Type B pancreatic cell (in vitro differentiated cells): ENCODE measurements at regions not wholly inside any gene's neighbourhood (a gene's known extent, or its start where the extent isn't known, plus 50 kb on each side); places are given as distances from the start of the nearest gene placed in this dataset.
"Not testable (repeated sequence)": the region's sequence is repeated elsewhere in the genome, so short reads cannot be mapped to it uniquely, and the experiment has no call there.

Experiments
- DNase-seq: peaks from one replicate; pipeline ENCODE4 v3.0.0; 2021; ENCODE audit warnings: mixed read lengths; ENCODE audit not compliant: unreplicated experiment; ENCODE audit errors: extremely low spot score
- H3K27ac Mint-ChIP-seq: 2 replicates; pipeline ENCODE4 v1.8.0; 2021; ENCODE audit warnings: mild to moderate bottlenecking, mixed read lengths
- H3K27me3 Mint-ChIP-seq: 2 replicates; pipeline ENCODE4 v1.8.0; 2021; ENCODE audit warnings: mixed read lengths
- H3K36me3 Mint-ChIP-seq: 2 replicates; pipeline ENCODE4 v1.8.0; 2021; ENCODE audit warnings: mixed read lengths
- H3K4me1 Mint-ChIP-seq: one replicate; pipeline ENCODE4 v1.8.0; 2021; ENCODE audit warnings: mixed read lengths; ENCODE audit not compliant: unreplicated experiment
- H3K4me3 Mint-ChIP-seq: 2 replicates; pipeline ENCODE4 v1.8.0; 2021; ENCODE audit warnings: mild to moderate bottlenecking, mixed read lengths
- H3K9me3 Mint-ChIP-seq: 2 replicates; pipeline ENCODE4 v1.8.0; 2021; ENCODE audit warnings: mixed read lengths
- TF ChIP-seq, protein P1 (sequence below): fragments of 200-600 bp; sonication (generic); conservative IDR thresholded peaks from 2 replicates; pipeline ENCODE4 v1.5.0; 2021; ENCODE audit warnings: antibody characterized with exemption, mild to moderate bottlenecking

- Mint-ChIP-seq H3K4me1 (no peaks in the 10 kb centered on the region), H3K27me3 (peaks cover 25% of the 10 kb centered on the region), H3K36me3 (no peaks in the 10 kb centered on the region), H3K4me3 (no peak overlapping the region), H3K9me3 (peaks cover 6% of the 10 kb centered on the region), H3K27ac (no peak overlapping the region)
- DNase-seq, result no peak
- TF ChIP-seq, protein P1, sequence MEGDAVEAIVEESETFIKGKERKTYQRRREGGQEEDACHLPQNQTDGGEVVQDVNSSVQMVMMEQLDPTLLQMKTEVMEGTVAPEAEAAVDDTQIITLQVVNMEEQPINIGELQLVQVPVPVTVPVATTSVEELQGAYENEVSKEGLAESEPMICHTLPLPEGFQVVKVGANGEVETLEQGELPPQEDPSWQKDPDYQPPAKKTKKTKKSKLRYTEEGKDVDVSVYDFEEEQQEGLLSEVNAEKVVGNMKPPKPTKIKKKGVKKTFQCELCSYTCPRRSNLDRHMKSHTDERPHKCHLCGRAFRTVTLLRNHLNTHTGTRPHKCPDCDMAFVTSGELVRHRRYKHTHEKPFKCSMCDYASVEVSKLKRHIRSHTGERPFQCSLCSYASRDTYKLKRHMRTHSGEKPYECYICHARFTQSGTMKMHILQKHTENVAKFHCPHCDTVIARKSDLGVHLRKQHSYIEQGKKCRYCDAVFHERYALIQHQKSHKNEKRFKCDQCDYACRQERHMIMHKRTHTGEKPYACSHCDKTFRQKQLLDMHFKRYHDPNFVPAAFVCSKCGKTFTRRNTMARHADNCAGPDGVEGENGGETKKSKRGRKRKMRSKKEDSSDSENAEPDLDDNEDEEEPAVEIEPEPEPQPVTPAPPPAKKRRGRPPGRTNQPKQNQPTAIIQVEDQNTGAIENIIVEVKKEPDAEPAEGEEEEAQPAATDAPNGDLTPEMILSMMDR, result no peak
These were observed 76.5 kb upstream of the IRX4 start for GRCh38 chr5:1959231-1959630.

- H3K4me3 Mint-ChIP-seq, result no peak overlapping the region
- TF ChIP-seq, protein P1, result no peak
These were observed 75.7 kb upstream of the IRX4 start for GRCh38 chr5:1958211-1959010.

DNA sequence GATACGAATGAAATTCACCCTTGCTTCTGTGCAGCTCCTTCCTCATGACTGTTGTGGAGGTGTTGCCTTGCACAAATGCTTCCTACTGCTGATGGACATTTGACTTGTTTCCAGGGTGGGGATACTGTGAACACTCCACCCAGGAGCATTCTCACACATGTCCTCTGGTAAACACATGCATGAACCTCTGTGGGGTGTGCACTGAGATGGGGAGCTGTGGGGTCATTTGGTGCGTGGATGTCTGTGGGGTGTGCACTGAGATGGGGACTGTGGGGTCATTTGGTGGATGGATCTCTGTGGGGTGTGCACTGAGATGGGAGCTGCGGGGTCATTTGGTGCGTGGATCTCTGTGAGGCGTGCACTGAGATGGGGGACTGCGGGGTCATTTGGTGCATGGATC, 72.9 kb upstream of the IRX4 start:
- H3K27me3 Mint-ChIP-seq, result peaks cover 41% of the 10 kb centered on the region
- no peaks in the 10 kb centered on the region for H3K9me3 Mint-ChIP-seq
- no peak overlapping the region for H3K27ac Mint-ChIP-seq
- TF ChIP-seq, protein P1, result no peak
- H3K36me3 Mint-ChIP-seq, result no peaks in the 10 kb centered on the region
- no peak for DNase-seq
- H3K4me3 Mint-ChIP-seq, result no peak overlapping the region
- peaks cover 3% of the 10 kb centered on the region for H3K4me1 Mint-ChIP-seq

More at GRCh38 chr5:1958211-1959010, 75.7 kb upstream of the IRX4 start:
- H3K36me3 Mint-ChIP-seq, result no peaks in the 10 kb centered on the region
- H3K27me3 Mint-ChIP-seq, result peaks cover 26% of the 10 kb centered on the region
- no peak for DNase-seq
- peaks cover 6% of the 10 kb centered on the region for H3K9me3 Mint-ChIP-seq
- H3K27ac Mint-ChIP-seq, result no peak overlapping the region
- H3K4me1 Mint-ChIP-seq, result no peaks in the 10 kb centered on the region

GRCh38 chr5:1953710-1954109, 71.0 kb upstream of the IRX4 start:
- H3K36me3 Mint-ChIP-seq, H3K4me3 Mint-ChIP-seq, H3K9me3 Mint-ChIP-seq, H3K4me1 Mint-ChIP-seq, DNase-seq, H3K27ac Mint-ChIP-seq: not testable (repeated sequence)
- H3K27me3 Mint-ChIP-seq, result peaks cover 50% of the 10 kb centered on the region

GRCh38 chr5:1952444-1953099, 69.8 kb upstream of the IRX4 start:
- TF ChIP-seq, protein P1, result peak; percentile 47
- no peak overlapping the region for H3K27ac Mint-ChIP-seq
- no peak for DNase-seq
- no peaks in the 10 kb centered on the region for H3K9me3 Mint-ChIP-seq
- no peaks in the 10 kb centered on the region for H3K36me3 Mint-ChIP-seq
- peaks cover 9% of the 10 kb centered on the region for H3K4me1 Mint-ChIP-seq
- no peak overlapping the region for H3K4me3 Mint-ChIP-seq
- peaks cover 54% of the 10 kb centered on the region for H3K27me3 Mint-ChIP-seq

GRCh38 chr5:1952021-1952420, 69.3 kb upstream of the IRX4 start:
- Mint-ChIP-seq H3K36me3 (no peaks in the 10 kb centered on the region), H3K27me3 (peaks cover 52% of the 10 kb centered on the region), H3K4me3 (no peak overlapping the region), H3K9me3 (no peaks in the 10 kb centered on the region), H3K27ac (no peak overlapping the region), H3K4me1 (peaks cover 9% of the 10 kb centered on the region)
- TF ChIP-seq, protein P1, result no peak
- DNase-seq, result no peak
